ENCODE measurements at regions not wholly inside any gene's neighbourhood (a gene's known extent, or its start where the extent isn't known, plus 50 kb on each side); places are given as distances from the start of the nearest gene placed in this dataset.

DNA sequence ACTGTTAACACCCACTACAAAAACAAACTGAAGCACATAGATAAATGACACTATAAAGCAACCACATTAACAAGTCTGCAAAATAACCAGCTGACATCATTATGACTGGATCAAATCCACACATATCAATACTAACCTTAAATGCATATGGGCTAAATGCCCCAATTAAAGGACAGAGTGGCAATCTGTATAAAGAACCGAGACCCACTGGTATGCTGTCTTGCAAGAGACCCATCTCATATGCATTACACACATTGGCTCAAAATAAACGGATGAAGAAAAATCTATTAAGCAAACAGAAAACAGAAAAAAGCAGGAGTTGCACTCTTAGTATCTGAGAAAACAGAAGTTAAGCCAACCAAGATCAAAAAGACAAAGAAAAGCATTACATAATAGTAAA, 1375.4 kb downstream of the ZPLD1 start:
- no peak for ATAC-seq
- CTCF ChIA-PET, result no interaction called here
- intact Hi-C loops (cut with micrococcal nuclease; ENCODE audit: unreplicated experiment), result no loop called here

GRCh38 chr3:103813955-103814354, 1379.1 kb downstream of the ZPLD1 start:
- DNase-seq (ENCODE audit: low read depth, low spot score), result no peak
- ChIA-PET POLR2A (no interaction called here), CTCF (no interaction called here)
- no peaks in the 10 kb centered on the region for H3K36me3 ChIP-seq (ENCODE audit: control insufficient read depth, insufficient read depth, low read length)
- BruUV-seq (replicated peaks), result no TSS peak
- in situ Hi-C loops (cut with HindIII; ENCODE audit: low pct_unique_long_range_greater_than_20kb, low sequenced_read_pairs) (no loop called here), intact Hi-C loops (cut with micrococcal nuclease; ENCODE audit: unreplicated experiment) (no loop called here)
- peaks cover 10% of the 10 kb centered on the region; the same call in 1 of the 2 replicates for H3K9me3 ChIP-seq (ENCODE audit: control insufficient read depth, insufficient read depth, low read depth, low read length)
- TF ChIP-seq, protein P1, sequence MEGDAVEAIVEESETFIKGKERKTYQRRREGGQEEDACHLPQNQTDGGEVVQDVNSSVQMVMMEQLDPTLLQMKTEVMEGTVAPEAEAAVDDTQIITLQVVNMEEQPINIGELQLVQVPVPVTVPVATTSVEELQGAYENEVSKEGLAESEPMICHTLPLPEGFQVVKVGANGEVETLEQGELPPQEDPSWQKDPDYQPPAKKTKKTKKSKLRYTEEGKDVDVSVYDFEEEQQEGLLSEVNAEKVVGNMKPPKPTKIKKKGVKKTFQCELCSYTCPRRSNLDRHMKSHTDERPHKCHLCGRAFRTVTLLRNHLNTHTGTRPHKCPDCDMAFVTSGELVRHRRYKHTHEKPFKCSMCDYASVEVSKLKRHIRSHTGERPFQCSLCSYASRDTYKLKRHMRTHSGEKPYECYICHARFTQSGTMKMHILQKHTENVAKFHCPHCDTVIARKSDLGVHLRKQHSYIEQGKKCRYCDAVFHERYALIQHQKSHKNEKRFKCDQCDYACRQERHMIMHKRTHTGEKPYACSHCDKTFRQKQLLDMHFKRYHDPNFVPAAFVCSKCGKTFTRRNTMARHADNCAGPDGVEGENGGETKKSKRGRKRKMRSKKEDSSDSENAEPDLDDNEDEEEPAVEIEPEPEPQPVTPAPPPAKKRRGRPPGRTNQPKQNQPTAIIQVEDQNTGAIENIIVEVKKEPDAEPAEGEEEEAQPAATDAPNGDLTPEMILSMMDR (IDR thresholded peaks at IDR 0.05), result no peak
- no peak for TF ChIP-seq TCF7L2 (IDR thresholded peaks at IDR 0.05; ENCODE audit: low read depth, low read length)
- H3K4me1 ChIP-seq (ENCODE audit: control insufficient read depth, insufficient read depth, low read length), result no peaks in the 10 kb centered on the region
- no peak overlapping the region for H3K27ac ChIP-seq (ENCODE audit: low read length)
- no peak overlapping the region for H3K4me3 ChIP-seq (ENCODE audit: low read depth in 2 of 2, low read length in 2 of 2)
- H3K27me3 ChIP-seq (ENCODE audit: control insufficient read depth, insufficient read depth, low read length), result no peaks in the 10 kb centered on the region
- ATAC-seq, result no peak

More for the DNA sequence above, 1375.4 kb downstream of the ZPLD1 start:
- H3K4me1 ChIP-seq (ENCODE audit: control insufficient read depth, insufficient read depth, low read length), result no peaks in the 10 kb centered on the region
- no peak for TF ChIP-seq SIN3A (IDR thresholded peaks at IDR 0.05; ENCODE audit: borderline replicate concordance, insufficient read depth, low read depth, low read length)
- no peak for TF ChIP-seq TCF7L2 (IDR thresholded peaks at IDR 0.05; ENCODE audit: low read depth, low read length)
- TF ChIP-seq, protein P1 (IDR thresholded peaks at IDR 0.05), result no peak
- TF ChIP-seq, protein P2, sequence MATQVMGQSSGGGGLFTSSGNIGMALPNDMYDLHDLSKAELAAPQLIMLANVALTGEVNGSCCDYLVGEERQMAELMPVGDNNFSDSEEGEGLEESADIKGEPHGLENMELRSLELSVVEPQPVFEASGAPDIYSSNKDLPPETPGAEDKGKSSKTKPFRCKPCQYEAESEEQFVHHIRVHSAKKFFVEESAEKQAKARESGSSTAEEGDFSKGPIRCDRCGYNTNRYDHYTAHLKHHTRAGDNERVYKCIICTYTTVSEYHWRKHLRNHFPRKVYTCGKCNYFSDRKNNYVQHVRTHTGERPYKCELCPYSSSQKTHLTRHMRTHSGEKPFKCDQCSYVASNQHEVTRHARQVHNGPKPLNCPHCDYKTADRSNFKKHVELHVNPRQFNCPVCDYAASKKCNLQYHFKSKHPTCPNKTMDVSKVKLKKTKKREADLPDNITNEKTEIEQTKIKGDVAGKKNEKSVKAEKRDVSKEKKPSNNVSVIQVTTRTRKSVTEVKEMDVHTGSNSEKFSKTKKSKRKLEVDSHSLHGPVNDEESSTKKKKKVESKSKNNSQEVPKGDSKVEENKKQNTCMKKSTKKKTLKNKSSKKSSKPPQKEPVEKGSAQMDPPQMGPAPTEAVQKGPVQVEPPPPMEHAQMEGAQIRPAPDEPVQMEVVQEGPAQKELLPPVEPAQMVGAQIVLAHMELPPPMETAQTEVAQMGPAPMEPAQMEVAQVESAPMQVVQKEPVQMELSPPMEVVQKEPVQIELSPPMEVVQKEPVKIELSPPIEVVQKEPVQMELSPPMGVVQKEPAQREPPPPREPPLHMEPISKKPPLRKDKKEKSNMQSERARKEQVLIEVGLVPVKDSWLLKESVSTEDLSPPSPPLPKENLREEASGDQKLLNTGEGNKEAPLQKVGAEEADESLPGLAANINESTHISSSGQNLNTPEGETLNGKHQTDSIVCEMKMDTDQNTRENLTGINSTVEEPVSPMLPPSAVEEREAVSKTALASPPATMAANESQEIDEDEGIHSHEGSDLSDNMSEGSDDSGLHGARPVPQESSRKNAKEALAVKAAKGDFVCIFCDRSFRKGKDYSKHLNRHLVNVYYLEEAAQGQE (IDR thresholded peaks at IDR 0.05; ENCODE audit: insufficient read depth in 1 of 2, low read depth in 2 of 2, low read length in 1 of 2), result no peak
- no peak for TF ChIP-seq POLR2AphosphoS5 (IDR thresholded peaks at IDR 0.05; ENCODE audit: low read depth, low read length)
- H3K36me3 ChIP-seq (ENCODE audit: control insufficient read depth, insufficient read depth, low read length), result no peaks in the 10 kb centered on the region
- no peak overlapping the region for H3K27ac ChIP-seq (ENCODE audit: low read length)
- H3K9me3 ChIP-seq (ENCODE audit: control insufficient read depth, insufficient read depth, low read depth, low read length), result peaks cover 10% of the 10 kb centered on the region
- in situ Hi-C loops (cut with HindIII; ENCODE audit: low pct_unique_long_range_greater_than_20kb, low sequenced_read_pairs), result no loop called here
- DNase-seq (ENCODE audit: low read depth, low spot score), result no peak
- no TSS peak for BruUV-seq (replicated peaks)
- H3K4me3 ChIP-seq (ENCODE audit: low read depth in 2 of 2, low read length in 2 of 2), result no peak overlapping the region
- no peaks in the 10 kb centered on the region for H3K27me3 ChIP-seq (ENCODE audit: control insufficient read depth, insufficient read depth, low read length)
- POLR2A ChIA-PET, result no interaction called here

DNA sequence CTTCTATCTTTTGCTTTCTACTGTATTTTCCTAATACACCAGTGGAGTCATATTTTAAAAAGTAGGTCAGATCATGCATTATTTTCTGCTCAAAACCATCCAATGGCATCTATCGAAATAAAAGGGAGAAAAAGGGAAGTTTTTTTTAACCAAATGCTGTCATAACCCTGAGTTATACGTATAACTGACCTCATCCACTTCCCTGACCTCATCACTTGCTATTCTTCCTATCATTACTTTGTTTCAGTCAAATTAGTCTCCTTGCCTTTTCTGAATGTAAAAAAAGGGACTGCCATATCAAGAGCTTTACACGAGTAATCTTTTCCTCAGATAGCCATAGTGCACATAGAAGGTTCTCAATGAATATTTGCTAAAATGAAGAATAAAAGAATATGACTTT, 1383.6 kb downstream of the ZPLD1 start:
- BruUV-seq (replicated peaks), result no TSS peak
- ATAC-seq (no peak), DNase-seq (ENCODE audit: low read depth, low spot score) (no peak)
- Histone ChIP-seq H3K27ac (ENCODE audit: low read length) (no peak overlapping the region), H3K4me3 (ENCODE audit: low read depth in 2 of 2, low read length in 2 of 2) (no peak overlapping the region), H3K27me3 (ENCODE audit: control insufficient read depth, insufficient read depth, low read length) (no peaks in the 10 kb centered on the region), H3K9me3 (ENCODE audit: control insufficient read depth, insufficient read depth, low read depth, low read length) (no peaks in the 10 kb centered on the region), H3K36me3 (ENCODE audit: control insufficient read depth, insufficient read depth, low read length) (no peaks in the 10 kb centered on the region), H3K4me1 (ENCODE audit: control insufficient read depth, insufficient read depth, low read length) (no peaks in the 10 kb centered on the region)
- TF ChIP-seq POLR2AphosphoS5 (IDR thresholded peaks at IDR 0.05; ENCODE audit: low read depth, low read length) (no peak), TCF7L2 (IDR thresholded peaks at IDR 0.05; ENCODE audit: low read depth, low read length) (no peak), SIN3A (IDR thresholded peaks at IDR 0.05; ENCODE audit: borderline replicate concordance, insufficient read depth, low read depth, low read length) (no peak)
- TF ChIP-seq, protein P1 (IDR thresholded peaks at IDR 0.05), result no peak
- TF ChIP-seq, protein P2 (IDR thresholded peaks at IDR 0.05; ENCODE audit: insufficient read depth in 1 of 2, low read depth in 2 of 2, low read length in 1 of 2), result no peak
- ChIA-PET POLR2A (no interaction called here), CTCF (no interaction called here)
- in situ Hi-C loops (cut with HindIII; ENCODE audit: low pct_unique_long_range_greater_than_20kb, low sequenced_read_pairs) (no loop called here), intact Hi-C loops (cut with micrococcal nuclease; ENCODE audit: unreplicated experiment) (no loop called here)
